GM19324 (cell line): ENCODE measurements at regions not wholly inside any gene's neighbourhood (a gene's known extent, or its start where the extent isn't known, plus 50 kb on each side); places are given as distances from the start of the nearest gene placed in this dataset.

Experiments
- ATAC-seq: cut with Tn5 transposase; IDR thresholded peaks from one replicate; pipeline ENCODE4 v1.9.1; 2021; ENCODE audit warnings: mild to moderate bottlenecking, moderate library complexity; ENCODE audit not compliant: unreplicated experiment, low FRiP score

- no peak for ATAC-seq
Observed at GRCh38 chr6:159445351-159445750, 247.7 kb downstream of the SOD2 start.

- no peak for ATAC-seq
Observed at GRCh38 chr6:159444056-159444760, 248.8 kb downstream of the SOD2 start.

- no peak for ATAC-seq
Observed at GRCh38 chr6:159443417-159443920, 249.6 kb downstream of the SOD2 start.

GRCh38 chr6:159441704-159441981, 251.4 kb downstream of the SOD2 start:
- no peak for ATAC-seq

GRCh38 chr6:159440911-159441703, 251.9 kb downstream of the SOD2 start:
- no peak for ATAC-seq

GRCh38 chr6:159440349-159440748, 252.7 kb downstream of the SOD2 start:
- ATAC-seq, result no peak

GRCh38 chr6:159439651-159440050, 253.4 kb downstream of the SOD2 start:
- ATAC-seq, result no peak

GRCh38 chr6:159438106-159438505, 254.9 kb downstream of the SOD2 start:
- no peak for ATAC-seq

GRCh38 chr6:159436581-159436980, 256.5 kb downstream of the SOD2 start:
- ATAC-seq, result no peak

- no peak for ATAC-seq
Observed at GRCh38 chr6:159435701-159436100, 257.3 kb downstream of the SOD2 start.

- ATAC-seq, result no peak
Observed at GRCh38 chr6:159434410-159434809, 258.6 kb downstream of the SOD2 start.

- ATAC-seq, result no peak
Observed at GRCh38 chr6:159433550-159433949, 259.5 kb downstream of the SOD2 start.

- ATAC-seq, result no peak
Observed at GRCh38 chr6:159431750-159432149, 261.3 kb downstream of the SOD2 start.

GRCh38 chr6:159430323-159430722, 261.1 kb downstream of the FNDC1 start:
- ATAC-seq, result no peak

- ATAC-seq, result no peak
Observed at GRCh38 chr6:159429433-159429832, 260.2 kb downstream of the FNDC1 start.

GRCh38 chr6:159427771-159428170, 258.6 kb downstream of the FNDC1 start:
- no peak for ATAC-seq

GRCh38 chr6:159427335-159427734, 258.1 kb downstream of the FNDC1 start:
- ATAC-seq, result no peak

GRCh38 chr6:159425421-159425820, 256.2 kb downstream of the FNDC1 start:
- ATAC-seq, result no peak

GRCh38 chr6:159422041-159422984, 253.1 kb downstream of the FNDC1 start:
- ATAC-seq, result no peak

- ATAC-seq, result no peak
Observed at GRCh38 chr6:159421586-159421985, 252.4 kb downstream of the FNDC1 start.

- no peak for ATAC-seq
Observed at GRCh38 chr6:159418997-159419396, 249.8 kb downstream of the FNDC1 start.
